Activated naive CD8-positive, alpha-beta T cell treated with anti-CD3 and anti-CD28 coated beads, Interleukin-2, amount 50 U/mL, for 16 hours (primary cell): ENCODE measurements at regions not wholly inside any gene's neighbourhood (a gene's known extent, or its start where the extent isn't known, plus 50 kb on each side); places are given as distances from the start of the nearest gene placed in this dataset.
"Not testable (repeated sequence)": the region's sequence is repeated elsewhere in the genome, so short reads cannot be mapped to it uniquely, and the experiment has no call there.

ENCODE experiments used
- DNase-seq: peaks from one replicate; pipeline ENCODE4 v3.0.0-alpha.2; 2020; ENCODE audit warnings: low read depth, low spot score

- DNase-seq, result no peak
These were observed 213.3 kb downstream of the BMP4 start for GRCh38 chr14:53743371-53743770.

- DNase-seq, result no peak
These were observed 214.4 kb downstream of the BMP4 start for GRCh38 chr14:53742233-53742620.

- no peak for DNase-seq
These were observed 215.0 kb downstream of the BMP4 start for GRCh38 chr14:53741479-53742232.

GRCh38 chr14:53740570-53740969 is 216.1 kb downstream of the BMP4 start:
- DNase-seq, result no peak

GRCh38 chr14:53735916-53736315 is 220.7 kb downstream of the BMP4 start:
- DNase-seq, result no peak

- DNase-seq, result no peak
These were observed 233.4 kb downstream of the BMP4 start for GRCh38 chr14:53723221-53723620.

GRCh38 chr14:53719536-53719935 is 237.1 kb downstream of the BMP4 start:
- no peak for DNase-seq

GRCh38 chr14:53716578-53716977 is 240.0 kb downstream of the BMP4 start:
- no peak for DNase-seq

- no peak for DNase-seq
These were observed 241.4 kb downstream of the BMP4 start for GRCh38 chr14:53715193-53715721.

GRCh38 chr14:53714495-53715192 is 242.0 kb downstream of the BMP4 start:
- DNase-seq, result no peak

GRCh38 chr14:53712901-53713300 is 243.7 kb downstream of the BMP4 start:
- DNase-seq, result not testable (repeated sequence)

GRCh38 chr14:53711205-53711604 is 245.4 kb downstream of the BMP4 start:
- DNase-seq, result no peak

- DNase-seq, result no peak
These were observed 246.0 kb downstream of the BMP4 start for GRCh38 chr14:53710615-53711014.

- DNase-seq, result no peak
These were observed 247.2 kb downstream of the BMP4 start for GRCh38 chr14:53709381-53709780.

- no peak for DNase-seq
These were observed 253.2 kb downstream of the BMP4 start for GRCh38 chr14:53703457-53703856.

GRCh38 chr14:53701108-53701875 is 255.3 kb downstream of the BMP4 start:
- no peak for DNase-seq

- no peak for DNase-seq
These were observed 260.2 kb downstream of the BMP4 start for GRCh38 chr14:53696217-53696965.

GRCh38 chr14:53695692-53696214 is 260.9 kb downstream of the BMP4 start:
- DNase-seq, result no peak

- DNase-seq, result no peak
These were observed 263.7 kb downstream of the BMP4 start for GRCh38 chr14:53692885-53693284.

- no peak for DNase-seq
These were observed 264.2 kb downstream of the BMP4 start for GRCh38 chr14:53692451-53692850.

- no peak for DNase-seq
These were observed 273.4 kb downstream of the BMP4 start for GRCh38 chr14:53683229-53683628.
